ENCODE measurements at regions not wholly inside any gene's neighbourhood (a gene's known extent, or its start where the extent isn't known, plus 50 kb on each side); places are given as distances from the start of the nearest gene placed in this dataset.
A peak's percentile ranks its signal among the peaks of the same experiment; 100 is the strongest.

DNA sequence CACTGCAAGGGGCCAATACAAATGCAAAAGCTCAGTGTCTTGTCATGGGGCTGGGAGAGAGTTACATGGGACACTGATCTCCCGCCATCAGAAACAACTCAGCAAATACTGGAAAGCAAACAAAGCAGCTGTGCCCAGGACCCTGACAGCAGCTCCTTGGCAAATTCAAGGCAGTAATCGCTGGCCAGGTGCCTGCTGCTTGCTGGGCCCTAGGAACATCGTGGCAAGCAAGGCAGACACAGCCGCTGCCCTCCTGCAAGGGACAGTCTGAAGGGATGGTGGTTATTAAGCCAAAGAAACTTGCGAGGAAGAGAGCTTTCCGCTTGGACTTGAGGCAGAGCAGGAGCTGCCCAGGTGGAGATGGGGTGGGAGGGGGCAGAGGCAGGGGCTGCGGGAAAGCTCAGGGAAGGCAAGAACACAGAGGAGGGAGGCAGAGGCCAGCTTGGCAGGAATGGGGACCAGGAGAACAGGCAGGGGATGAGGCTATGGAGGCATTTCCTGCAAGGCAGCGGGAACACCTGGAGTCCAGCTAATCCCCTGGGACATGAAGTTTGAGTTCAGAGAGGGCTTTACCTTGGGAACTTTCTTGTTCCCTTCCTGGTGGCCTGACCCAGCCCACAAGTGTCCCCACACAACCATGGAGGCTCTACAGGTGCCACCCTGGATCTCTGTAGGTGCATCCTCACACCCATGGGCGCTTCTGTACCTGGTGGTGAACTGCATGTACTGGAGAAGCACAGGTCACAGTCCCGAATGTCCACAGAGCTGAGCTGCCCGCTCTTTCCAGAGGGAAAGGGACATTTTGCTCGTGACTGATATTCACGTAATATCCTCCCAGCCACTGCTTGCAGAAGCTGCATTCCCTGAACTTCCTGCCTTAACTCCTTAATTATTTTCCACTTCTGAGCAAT, 78.7 kb upstream of the ATP2B2 start:
- DNase-seq (ENCODE audit: low spot score): no peak

- no peak for DNase-seq (ENCODE audit: low spot score)
Measured at GRCh38 chr3:10585945-10586344, 80.6 kb upstream of the ATP2B2 start.

- DNase-seq (ENCODE audit: low spot score): peak; percentile 33
Measured at GRCh38 chr3:10594915-10595314, 89.5 kb upstream of the ATP2B2 start.

GRCh38 chr3:10596746-10597448, 91.5 kb upstream of the ATP2B2 start:
- DNase-seq (ENCODE audit: low spot score): no peak

DNA sequence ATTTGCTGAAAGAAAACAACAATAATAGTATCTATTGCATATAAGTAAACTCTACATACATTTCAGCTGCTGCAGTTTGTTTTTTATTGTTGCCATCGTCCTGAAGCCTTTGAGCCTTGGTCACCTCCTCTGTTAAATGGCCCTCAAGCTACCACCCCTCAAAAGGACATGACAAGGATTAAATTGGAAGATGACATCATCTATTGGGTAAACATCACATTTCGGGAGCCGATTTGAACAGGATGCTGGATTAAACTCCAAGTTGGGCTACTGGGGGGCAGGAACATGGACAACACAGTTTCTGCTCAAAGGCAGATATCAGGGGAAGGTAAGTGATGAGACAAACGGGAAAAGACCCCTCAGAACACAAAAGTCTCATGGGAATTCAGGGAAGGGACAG, 92.3 kb upstream of the ATP2B2 start:
- DNase-seq (ENCODE audit: low spot score): no peak

- no peak for DNase-seq (ENCODE audit: low spot score)
Measured at GRCh38 chr3:10599017-10599416, 93.6 kb upstream of the ATP2B2 start.

DNA sequence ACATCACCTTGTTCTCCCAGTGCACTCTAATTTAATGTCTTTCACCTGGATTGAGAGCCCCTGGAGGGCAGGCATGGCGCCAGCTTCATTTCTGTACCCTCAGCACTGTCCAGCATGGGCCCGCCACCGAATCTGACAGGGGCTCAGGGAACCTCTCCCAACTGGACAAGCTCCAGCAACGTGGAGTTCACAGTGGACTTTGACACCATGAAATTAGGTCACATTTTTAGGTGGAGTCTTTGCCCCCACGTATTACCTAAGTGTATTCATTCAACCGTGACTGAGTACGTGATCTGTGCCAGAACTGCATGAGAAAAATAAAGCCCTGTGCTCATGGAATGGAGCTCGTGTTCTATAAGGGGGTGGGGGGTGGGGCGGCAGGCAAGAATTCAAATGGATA, 94.1 kb upstream of the ATP2B2 start:
- DNase-seq (ENCODE audit: low spot score): no peak

DNA sequence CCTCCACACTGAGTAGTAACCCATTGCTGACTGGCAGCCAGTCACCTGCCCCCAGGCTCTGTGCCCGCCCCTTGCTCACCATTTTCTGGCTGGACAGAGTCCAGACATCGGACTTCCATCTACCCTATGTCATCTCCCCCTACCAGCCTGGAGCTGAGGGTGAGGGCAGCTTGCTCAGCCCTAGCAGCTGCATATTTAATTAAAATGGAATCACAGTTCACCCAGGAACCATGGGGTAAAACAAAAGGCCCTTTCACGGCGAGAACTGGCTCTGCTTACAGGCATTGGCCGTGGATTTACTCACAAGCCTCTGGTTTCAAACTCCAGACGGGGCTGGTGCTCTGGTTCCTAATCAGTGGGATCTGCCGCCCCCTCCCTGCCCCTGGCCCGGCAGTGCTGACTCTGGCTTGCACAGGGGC, 94.9 kb upstream of the ATP2B2 start:
- no peak for DNase-seq (ENCODE audit: low spot score)

DNA sequence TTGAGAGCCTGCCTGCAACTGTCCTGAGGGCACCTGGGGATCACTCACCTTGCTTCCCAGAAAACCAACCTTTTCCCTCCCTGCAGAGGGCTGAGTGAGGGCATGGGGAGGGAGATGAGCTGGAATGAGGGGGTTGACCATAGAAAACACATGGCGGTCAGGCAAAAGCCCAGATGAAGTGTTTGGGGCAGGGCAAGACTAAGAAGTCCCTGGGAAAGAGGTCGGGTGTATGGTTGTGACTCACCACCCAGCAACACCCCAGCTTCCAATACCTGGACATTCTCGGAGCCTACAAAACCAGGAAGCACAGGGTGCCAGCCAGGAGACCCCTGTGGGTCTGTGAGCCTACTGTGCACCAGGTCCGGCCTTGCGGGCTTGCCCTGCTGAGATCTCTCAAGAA, 95.3 kb upstream of the ATP2B2 start:
- DNase-seq (ENCODE audit: low spot score): no peak

- no peak for DNase-seq (ENCODE audit: low spot score)
Measured at GRCh38 chr3:10601151-10601856, 95.9 kb upstream of the ATP2B2 start.

DNA sequence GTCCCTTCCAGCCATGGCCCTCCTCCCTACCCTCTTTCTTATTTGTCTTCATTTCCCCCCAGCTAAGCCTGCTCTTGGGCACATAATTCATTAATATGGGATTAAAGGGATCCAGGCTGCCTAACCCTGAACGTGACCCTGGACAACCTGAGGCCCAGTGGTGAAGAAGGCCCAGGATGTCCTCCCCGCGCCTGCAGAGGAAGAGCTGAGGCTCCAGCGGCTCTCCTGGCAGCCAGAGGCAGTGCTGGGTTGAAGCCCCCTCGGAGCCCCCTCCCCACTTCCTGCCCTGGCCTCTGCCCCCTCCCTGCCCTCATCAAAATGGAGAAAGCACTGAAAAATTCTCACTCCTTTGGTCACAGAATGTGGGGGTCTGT, 96.5 kb upstream of the ATP2B2 start:
- no peak for DNase-seq (ENCODE audit: low spot score)

GRCh38 chr3:10602271-10602670, 96.9 kb upstream of the ATP2B2 start:
- DNase-seq (ENCODE audit: low spot score): no peak

DNA sequence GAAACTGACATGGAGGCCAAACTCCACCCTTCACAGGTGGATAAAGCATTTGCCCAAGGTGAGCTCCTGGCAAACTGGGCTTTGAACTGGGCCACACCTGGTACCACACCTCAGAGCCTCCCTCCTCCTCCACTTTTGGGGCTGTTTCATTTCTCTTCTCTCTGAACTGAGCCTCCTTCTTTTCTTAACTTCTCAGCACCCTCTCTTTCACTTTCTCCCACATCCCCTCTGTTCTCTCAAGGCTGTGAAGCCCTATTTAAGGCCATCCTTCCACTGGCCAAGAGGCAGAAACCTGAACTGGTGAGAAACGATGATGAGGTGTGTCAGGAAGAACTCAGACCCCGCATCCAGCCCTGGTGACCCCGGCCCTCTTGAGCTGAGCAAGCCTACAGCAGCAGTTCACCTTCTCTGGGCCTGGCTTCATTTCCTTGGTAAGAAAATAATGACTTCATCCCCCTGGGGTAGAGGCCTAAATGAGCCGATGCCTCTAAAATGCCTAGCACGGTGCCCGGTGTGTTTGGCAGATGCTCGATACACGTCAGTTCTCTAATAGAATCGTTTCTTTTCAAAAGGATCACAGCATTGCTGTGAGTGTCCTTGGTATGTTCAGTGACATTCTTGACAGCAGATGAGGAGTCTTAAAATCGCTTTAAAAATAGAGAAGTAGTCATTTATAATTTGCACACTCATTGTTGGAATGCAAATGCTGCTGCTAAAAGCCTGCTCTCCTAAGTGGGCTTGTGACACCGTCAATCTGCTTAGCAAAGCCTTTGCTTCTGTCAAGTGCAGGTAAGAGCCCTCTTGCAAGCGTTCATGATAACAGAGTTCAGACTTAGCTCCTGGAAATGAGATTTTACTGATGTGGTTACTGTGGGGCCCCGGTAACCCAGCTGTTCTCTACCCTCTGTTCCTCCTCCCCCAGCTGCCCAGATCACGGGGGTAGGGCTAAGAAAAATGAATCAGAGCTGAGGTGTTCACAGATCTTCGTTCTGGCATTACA, 97.7 kb upstream of the ATP2B2 start:
- no peak for DNase-seq (ENCODE audit: low spot score)

DNA sequence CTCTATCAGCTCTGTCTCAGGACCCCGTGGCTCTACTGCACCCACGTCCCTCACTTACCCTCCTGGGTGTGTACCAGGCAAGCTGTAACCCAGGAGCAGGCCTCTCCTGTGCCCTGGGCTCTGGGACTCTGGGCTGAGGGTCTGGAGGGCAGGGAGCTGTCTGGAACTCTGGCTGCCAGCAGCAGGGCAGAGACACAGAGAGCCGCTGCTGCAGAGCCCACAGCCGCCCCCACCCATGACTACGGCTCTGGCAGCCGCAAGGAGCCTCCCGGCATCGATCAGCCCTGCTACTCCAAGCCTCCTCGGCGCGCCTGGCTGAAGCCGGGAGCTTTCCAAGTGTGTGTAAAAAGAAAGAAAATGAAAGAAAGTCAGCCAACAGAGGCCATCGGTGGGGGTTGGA, 103.7 kb upstream of the ATP2B2 start:
- no peak for DNase-seq (ENCODE audit: low spot score)

DNA sequence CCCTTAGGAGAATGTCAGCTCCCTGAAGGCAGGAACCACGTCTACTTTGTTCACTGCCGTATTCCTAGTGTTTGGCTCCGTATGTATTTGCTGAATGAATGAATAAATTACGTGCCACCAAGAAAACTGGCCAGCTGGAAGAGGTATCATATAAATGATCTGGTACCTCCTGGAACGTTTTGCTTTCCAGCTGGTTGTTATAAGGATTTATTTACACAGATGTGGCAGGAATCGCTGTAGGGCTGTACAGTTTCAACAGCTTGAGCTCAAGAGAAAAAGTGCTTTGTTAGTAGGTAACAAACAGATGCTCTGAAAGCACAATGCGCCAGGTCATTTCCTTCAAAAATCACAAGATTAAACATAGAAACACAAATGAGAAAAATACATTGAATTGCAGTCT, 108.8 kb upstream of the ATP2B2 start:
- no peak for DNase-seq (ENCODE audit: low spot score)

DNA sequence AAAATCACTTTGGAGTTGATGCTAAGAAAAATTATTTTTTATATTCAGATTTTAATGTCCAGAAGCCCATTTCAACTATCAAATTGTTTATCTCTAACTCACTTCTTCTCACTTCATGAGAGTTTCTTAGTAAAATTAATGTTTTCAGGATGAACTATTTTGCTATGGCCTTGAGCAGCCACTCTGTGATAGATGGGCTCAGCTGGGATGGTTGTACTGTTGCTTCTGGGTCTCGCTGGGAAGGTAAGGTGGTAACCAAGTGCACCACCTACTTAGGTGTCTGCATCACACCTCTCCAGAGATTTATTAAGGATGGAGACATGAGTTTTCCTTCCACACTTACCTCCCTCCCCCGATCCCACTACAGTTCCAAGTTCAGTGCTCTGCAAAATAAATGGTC, 110.3 kb upstream of the ATP2B2 start:
- DNase-seq (ENCODE audit: low spot score): no peak

- no peak for DNase-seq (ENCODE audit: low spot score)
Measured at GRCh38 chr3:10616321-10616720, 110.9 kb upstream of the ATP2B2 start.

GRCh38 chr3:10619989-10620832, 114.8 kb upstream of the ATP2B2 start:
- no peak for DNase-seq (ENCODE audit: low spot score)

DNA sequence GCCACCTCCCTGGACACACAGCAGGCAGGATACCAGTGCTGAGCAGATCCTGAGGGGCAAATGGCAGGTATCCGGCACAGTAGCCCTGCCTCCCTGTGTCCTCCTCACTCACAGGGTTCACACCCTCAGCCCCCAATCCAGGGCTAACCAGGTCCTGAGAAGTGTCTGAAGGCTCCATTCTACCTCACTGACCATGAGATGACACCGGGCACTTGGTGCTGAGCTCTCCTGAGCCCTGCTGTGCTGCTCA, 115.4 kb upstream of the ATP2B2 start:
- no peak for DNase-seq (ENCODE audit: low spot score)

DNA sequence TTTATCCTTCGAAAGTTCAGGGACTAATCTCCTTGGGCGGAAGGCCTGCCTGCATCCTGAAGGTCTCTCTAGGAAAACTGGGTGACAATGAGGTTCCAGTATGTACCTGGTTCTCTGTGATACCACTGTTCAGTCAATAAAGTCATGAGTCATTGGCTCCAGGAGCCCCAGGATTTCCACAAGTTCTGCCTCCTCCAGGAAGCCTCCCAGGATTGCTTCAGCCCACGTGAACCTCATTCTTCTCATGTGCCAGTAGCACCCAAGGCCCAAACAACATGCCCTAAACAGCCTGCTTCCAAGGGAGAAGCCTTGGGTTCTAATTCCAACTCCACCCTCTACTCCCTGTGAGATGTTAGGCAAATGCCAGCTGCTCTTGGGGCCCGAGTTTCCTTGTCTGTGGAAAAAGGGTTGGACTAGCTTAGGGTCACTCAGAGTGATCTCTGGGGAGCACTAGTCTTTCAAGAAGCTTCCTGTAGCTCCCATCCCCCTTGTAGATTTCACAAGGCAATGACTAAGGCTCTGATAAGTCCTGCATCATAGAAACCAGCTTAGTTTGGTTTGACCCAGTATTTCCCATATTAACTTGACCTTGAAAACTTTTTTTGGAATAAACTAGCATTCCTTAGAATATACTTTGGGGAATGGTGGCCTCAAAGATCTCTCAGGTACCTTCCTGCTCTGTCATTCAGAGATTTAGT, 118.3 kb upstream of the ATP2B2 start:
- no peak for DNase-seq (ENCODE audit: low spot score)

Measured in hematopoietic multipotent progenitor cell treated with erythropoietin and hydrocortisone succinate and interleukin-3 and kit ligand, for 15 days (in vitro differentiated cells).